Endothelial cell of umbilical vein (primary cell): ENCODE measurements at regions not wholly inside any gene's neighbourhood (a gene's known extent, or its start where the extent isn't known, plus 50 kb on each side); places are given as distances from the start of the nearest gene placed in this dataset.

ENCODE experiments used
- BruUV-seq: library from RNA; stranded (reverse); fragments of 400-500 nt; replicated peaks from 2 replicates; lab custom pipeline; 2021; lab: Mats Ljungman, UMichigan
- CTCF ChIA-PET: fragments of 300-600, 350-600 bp; sonication (Branson Sonifier 250); formaldehyde crosslinking; loops from one replicate; lab custom pipeline; 2021; ENCODE audit warnings: antibody characterized with exemption, inconsistent platforms; lab: Charles Lee
- POLR2A ChIA-PET: fragments of 300-600, 350-600 bp; sonication (Branson Sonifier 250); formaldehyde crosslinking; loops from one replicate; lab custom pipeline; 2021; ENCODE audit warnings: antibody characterized with exemption, inconsistent platforms; lab: Charles Lee
- DNase-seq: peaks from one replicate; pipeline ENCODE4 v3.0.0-alpha.2; 2011; ENCODE audit warnings: low read depth, low spot score
- FAIRE-seq: peaks from 2 replicates; lab custom pipeline; 2011; peaks lifted over from hg19 to GRCh38; lab: Jason Lieb, UNC
- H2AFZ ChIP-seq: 2 replicates; pipeline ENCODE4 v1.6.0; 2012; ENCODE audit warnings: low read depth, low read length, control low read depth, inconsistent platforms
- H3K27ac ChIP-seq: 2 replicates; pipeline ENCODE4 v1.5.1; 2011; ENCODE audit warnings: low read depth, mild to moderate bottlenecking, control low read depth, low read length, moderate library complexity; ENCODE audit not compliant: insufficient read depth
- H3K27me3 ChIP-seq, 2 experiments: 2 replicates each; pipeline versions ENCODE4 v1.6.0 to v1.6.1; 2011; ENCODE audit warnings: low read length in 2 of 2, mixed read lengths in 1 of 2; ENCODE audit not compliant: control insufficient read depth in 2 of 2, insufficient read depth in 2 of 2
- H3K36me3 ChIP-seq, 2 experiments: 2 replicates in 1 of 2; 3 replicates in 1 of 2; pipeline ENCODE4 v1.5.1; 2011; ENCODE audit warnings: low read length in 2 of 2, mild to moderate bottlenecking in 1 of 2, moderate library complexity in 1 of 2; ENCODE audit not compliant: control insufficient read depth in 2 of 2, insufficient read depth in 2 of 2; ENCODE audit errors: extremely low read depth in 1 of 2
- H3K4me1 ChIP-seq: 3 replicates; pipeline ENCODE4 v1.5.1; 2011; ENCODE audit warnings: mild to moderate bottlenecking, low read length; ENCODE audit not compliant: control insufficient read depth, insufficient read depth; ENCODE audit errors: extremely low read depth
- H3K4me2 ChIP-seq: 2 replicates; pipeline ENCODE4 v1.6.1; 2011; ENCODE audit warnings: low read length, control low read depth, mixed read lengths; ENCODE audit not compliant: insufficient read depth
- H3K4me3 ChIP-seq, 3 experiments: fragments of 200-600 bp in 1 of 3; sonication (generic), shearing (Covaris generic) in 1 of 3; replicated peaks in 1 of 3; 2 replicates each; pipeline ENCODE4 v1.5.1; 2011 to 2016; ENCODE audit warnings: control low read depth in 3 of 3, low read length in 3 of 3, mild to moderate bottlenecking in 2 of 3, inconsistent platforms in 1 of 3, low read depth in 1 of 3, moderate library complexity in 1 of 3; ENCODE audit not compliant: insufficient read depth in 1 of 3
- H3K79me2 ChIP-seq: 2 replicates; pipeline ENCODE4 v1.6.0; 2012; ENCODE audit warnings: low read length, inconsistent platforms; ENCODE audit not compliant: control insufficient read depth, insufficient read depth
- H3K9ac ChIP-seq: replicated peaks from 2 replicates; pipeline ENCODE3; 2011; ENCODE audit warnings: low read length, control low read depth; ENCODE audit not compliant: insufficient read depth; ENCODE audit errors: extremely low read depth
- H3K9me1 ChIP-seq: replicated peaks from 3 replicates; pipeline ENCODE4 v1.6.0; 2011; ENCODE audit warnings: mild to moderate bottlenecking, low read length; ENCODE audit not compliant: control insufficient read depth, insufficient read depth; ENCODE audit errors: extremely low read depth
- H3K9me3 ChIP-seq: replicated peaks from 2 replicates; pipeline ENCODE4 v1.5.1; 2012; ENCODE audit warnings: low read length, inconsistent platforms; ENCODE audit not compliant: control insufficient read depth, insufficient read depth
- H4K20me1 ChIP-seq: replicated peaks from 2 replicates; pipeline ENCODE3; 2011; ENCODE audit warnings: mild to moderate bottlenecking, low read length; ENCODE audit not compliant: control insufficient read depth, insufficient read depth; ENCODE audit errors: extremely low read depth
- CTCF ChIP-seq, 2 donors: IDR thresholded peaks; 1 replicate in 1 of 2; 2 replicates in 1 of 2; pipeline ENCODE4 v1.5.1; 2011; ENCODE audit warnings: low read length in 2 of 2, mild to moderate bottlenecking in 2 of 2, moderate library complexity in 2 of 2, control low read depth in 1 of 2, inconsistent platforms in 1 of 2, low read depth in 1 of 2; ENCODE audit not compliant: insufficient read depth in 1 of 2; ENCODE audit errors: extremely low read depth in 1 of 2
- EZH2 ChIP-seq: IDR thresholded peaks from 2 replicates; pipeline ENCODE4 v1.6.1; 2012; ENCODE audit warnings: borderline replicate concordance, low read depth, mild to moderate bottlenecking, moderate library complexity, low read length, inconsistent platforms; ENCODE audit not compliant: severe bottlenecking
- FOS ChIP-seq: IDR thresholded peaks from 2 replicates; pipeline ENCODE4 v1.6.1; 2011; ENCODE audit warnings: mild to moderate bottlenecking, low read length, moderate library complexity, borderline replicate concordance; ENCODE audit not compliant: insufficient read depth
- GATA2 ChIP-seq: IDR thresholded peaks from 2 replicates; pipeline ENCODE4 v1.7.0; 2011; ENCODE audit warnings: low read depth, mild to moderate bottlenecking, moderate library complexity, mixed read lengths, low read length; ENCODE audit not compliant: insufficient read length, insufficient read depth
- JUN ChIP-seq: IDR thresholded peaks from 2 replicates; pipeline ENCODE4 v1.6.1; 2011; ENCODE audit warnings: borderline replicate concordance, low read depth; ENCODE audit not compliant: insufficient read length, insufficient read depth
- MAX ChIP-seq: IDR thresholded peaks from 2 replicates; pipeline ENCODE4 v1.6.1; 2011; ENCODE audit not compliant: insufficient read depth, insufficient read length
- MYC ChIP-seq: IDR thresholded peaks from one replicate; pipeline ENCODE4 v1.6.1; 2011; ENCODE audit warnings: mild to moderate bottlenecking, low read depth, low read length
- POLR2A ChIP-seq: IDR thresholded peaks from 2 replicates; pipeline ENCODE4 v1.6.1; 2012; ENCODE audit warnings: low read depth, mild to moderate bottlenecking, control low read depth, low read length
- POLR2AphosphoS5 ChIP-seq: IDR thresholded peaks from 2 replicates; pipeline ENCODE4 v1.6.1; 2012; ENCODE audit warnings: low read depth, mild to moderate bottlenecking, control low read depth, low read length, moderate library complexity; ENCODE audit not compliant: insufficient read depth
- dilution Hi-C: fragments of 300-500 bp; cut with MboI; formaldehyde crosslinking; loops from one replicate; pipeline ENCODE4 v1.15.0; 2019; ENCODE audit warnings: low sequenced_read_pairs; ENCODE audit not compliant: extremely low pct_ligation_motif_present
- intact Hi-C: fragments of 100-400 bp; cut with micrococcal nuclease; formaldehyde crosslinking; loops from one replicate; pipeline ENCODE4 v1.10.0; 2022

GRCh38 chr20:53769041-53769440, 175.4 kb upstream of the ZNF217 start:
- Histone ChIP-seq H2AFZ (no peak overlapping the region), H4K20me1 (no peaks in the 10 kb centered on the region), H3K4me1 (peaks cover 3% of the 10 kb centered on the region), H3K9ac (no peak overlapping the region), H3K36me3 (no peaks in the 10 kb centered on the region), H3K27ac (no peak overlapping the region), H3K4me3 (no peak overlapping the region), H3K9me1 (no peaks in the 10 kb centered on the region), H3K4me2 (no peak overlapping the region), H3K79me2 (no peaks in the 10 kb centered on the region), H3K9me3 (no peaks in the 10 kb centered on the region), H3K27me3 (no peaks in the 10 kb centered on the region)
- DNase-seq, result no peak
- POLR2A ChIA-PET, result no interaction called here
- dilution Hi-C loops, result no loop called here
- intact Hi-C loops, result no loop called here
- CTCF ChIA-PET, result no interaction called here
- TF ChIP-seq MYC, result no peak
- TF ChIP-seq CTCF (IDR thresholded peaks at IDR 0.05; ENCODE audit: extremely low read depth in 1 of 2, insufficient read depth in 1 of 2, low read depth in 1 of 2, low read length in 2 of 2), result no peak
- no peak for TF ChIP-seq FOS
- TF ChIP-seq GATA2, result no peak
- TF ChIP-seq MAX, result no peak
- TF ChIP-seq POLR2AphosphoS5, result no peak
- TF ChIP-seq EZH2, result no peak
- no peak for TF ChIP-seq POLR2A
- no peak for TF ChIP-seq JUN
- BruUV-seq, result no TSS peak
- no peak for FAIRE-seq
